HG03103 (cell line): ENCODE measurements at regions not wholly inside any gene's neighbourhood (a gene's known extent, or its start where the extent isn't known, plus 50 kb on each side); places are given as distances from the start of the nearest gene placed in this dataset.
"Not testable (repeated sequence)": the region's sequence is repeated elsewhere in the genome, so short reads cannot be mapped to it uniquely, and the experiment has no call there.

Experiments
- ATAC-seq: cut with Tn5 transposase; IDR thresholded peaks from one replicate; pipeline ENCODE4 v1.9.1; 2021; ENCODE audit warnings: low read depth; ENCODE audit not compliant: unreplicated experiment

DNA sequence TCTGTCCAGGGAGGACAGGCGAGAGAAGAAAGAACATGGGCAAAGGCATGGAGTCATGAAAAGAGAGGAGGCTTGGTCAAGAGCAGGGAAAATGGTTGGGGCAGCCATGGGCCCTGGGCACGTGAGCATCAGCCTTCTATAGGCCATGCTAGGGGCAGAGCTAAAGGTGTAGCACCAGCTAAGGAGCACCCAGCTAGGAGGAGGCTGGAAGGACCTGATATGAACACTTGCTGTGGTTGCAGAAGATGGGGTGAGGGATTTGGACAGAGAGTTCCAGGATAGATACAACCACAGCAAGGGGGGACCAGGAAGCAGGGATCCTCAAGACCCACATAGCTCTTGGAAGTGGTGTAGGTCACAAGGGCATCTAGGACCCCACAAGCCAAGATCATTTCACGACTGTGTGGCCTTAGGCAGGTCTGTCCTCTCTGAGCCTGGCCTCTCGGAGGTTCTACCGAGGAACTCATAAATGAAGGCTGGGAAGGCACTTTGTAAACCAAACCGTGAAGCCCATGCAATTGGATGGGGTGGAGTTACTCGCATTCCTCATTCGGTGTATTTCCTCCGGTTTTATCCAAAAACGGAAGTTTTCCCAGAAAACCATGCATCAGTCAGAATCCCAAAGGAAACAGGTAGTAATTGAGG is 74.0 kb upstream of the TOP1 start:
- ATAC-seq: no peak

DNA sequence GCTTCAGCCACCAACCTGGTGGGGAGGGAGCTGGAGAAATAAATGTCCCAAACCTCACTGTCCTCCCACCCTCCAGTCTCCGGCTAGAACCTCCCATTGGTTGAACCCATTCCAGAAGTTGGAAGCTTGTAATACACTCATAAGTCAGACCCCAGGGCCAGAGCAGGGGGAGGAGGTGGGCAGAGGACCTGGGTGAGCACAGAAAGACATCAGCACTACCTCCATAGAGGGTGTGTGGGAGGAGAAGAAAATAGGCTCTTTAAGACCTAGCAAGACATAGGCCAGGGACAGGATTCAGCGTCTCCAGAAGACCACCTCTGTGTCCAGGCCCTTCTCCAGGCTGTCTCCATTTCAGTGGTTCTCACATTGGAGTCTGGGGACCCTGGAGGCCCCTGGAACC is 73.3 kb upstream of the TOP1 start:
- ATAC-seq: no peak

DNA sequence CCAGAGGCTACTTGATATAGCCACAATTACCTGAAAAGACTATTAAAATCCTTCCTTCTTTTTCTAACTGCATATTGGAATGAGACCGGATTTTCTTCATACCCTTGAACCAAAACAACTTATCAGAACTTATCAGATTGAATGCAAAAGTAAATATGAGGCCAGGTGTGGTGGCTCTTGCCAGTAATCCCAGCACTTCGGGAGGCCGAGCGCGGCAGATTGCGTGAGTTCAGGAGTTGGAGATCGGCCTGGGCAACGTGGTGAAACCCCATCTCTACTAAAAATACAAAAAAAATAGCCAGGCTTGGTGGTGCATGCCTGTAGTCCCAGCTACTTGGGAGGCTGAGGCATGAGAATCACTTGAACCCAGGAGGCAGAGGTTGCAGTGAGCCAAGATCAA is 72.8 kb upstream of the TOP1 start:
- not testable (repeated sequence) for ATAC-seq

- ATAC-seq: no peak
Measured at GRCh38 chr20:40956542-40957264, 71.9 kb upstream of the TOP1 start.

- no peak for ATAC-seq
Measured at GRCh38 chr20:40957265-40957760, 71.3 kb upstream of the TOP1 start.

DNA sequence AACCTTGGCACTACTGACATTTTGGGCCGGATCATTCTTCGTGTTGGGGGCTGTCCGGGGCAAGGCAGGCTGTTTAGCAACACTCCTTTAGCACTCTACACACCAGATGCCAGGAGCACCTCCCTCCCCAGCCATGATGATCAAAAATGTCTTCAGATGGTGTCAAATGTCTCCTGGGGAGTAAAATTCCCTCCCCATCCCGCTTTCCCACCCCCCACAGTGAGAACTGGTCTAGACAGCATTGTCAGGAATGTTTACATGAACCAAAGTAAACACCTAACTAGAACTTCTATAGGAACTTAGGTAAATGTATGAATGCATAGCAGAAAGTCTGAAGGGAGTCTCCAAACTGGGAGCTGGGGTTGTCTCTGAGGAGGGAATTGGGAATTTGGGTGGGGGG is 70.0 kb upstream of the TOP1 start:
- no peak for ATAC-seq

GRCh38 chr20:40959325-40960092 is 69.1 kb upstream of the TOP1 start:
- no peak for ATAC-seq

DNA sequence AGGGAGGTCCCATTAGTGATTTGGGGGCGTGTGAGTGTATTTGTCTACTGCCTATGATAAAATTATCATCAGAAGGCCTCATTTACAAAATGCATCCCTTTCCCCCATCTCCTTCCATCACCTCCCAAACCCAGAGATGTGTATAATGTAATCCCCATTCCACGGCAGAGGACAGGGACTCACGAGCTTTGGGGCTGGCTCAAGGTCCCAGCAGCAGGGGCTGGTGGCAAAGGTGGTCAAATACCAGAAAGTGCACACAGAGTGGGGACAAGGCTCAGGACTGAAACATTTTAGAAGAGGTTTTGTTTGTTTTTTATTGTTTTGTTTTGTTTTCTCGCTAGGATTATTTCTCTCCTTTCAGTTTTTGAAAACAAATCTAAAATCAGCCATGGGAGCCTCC is 68.5 kb upstream of the TOP1 start:
- no peak for ATAC-seq

GRCh38 chr20:40960521-40960956 is 68.1 kb upstream of the TOP1 start:
- ATAC-seq: no peak

DNA sequence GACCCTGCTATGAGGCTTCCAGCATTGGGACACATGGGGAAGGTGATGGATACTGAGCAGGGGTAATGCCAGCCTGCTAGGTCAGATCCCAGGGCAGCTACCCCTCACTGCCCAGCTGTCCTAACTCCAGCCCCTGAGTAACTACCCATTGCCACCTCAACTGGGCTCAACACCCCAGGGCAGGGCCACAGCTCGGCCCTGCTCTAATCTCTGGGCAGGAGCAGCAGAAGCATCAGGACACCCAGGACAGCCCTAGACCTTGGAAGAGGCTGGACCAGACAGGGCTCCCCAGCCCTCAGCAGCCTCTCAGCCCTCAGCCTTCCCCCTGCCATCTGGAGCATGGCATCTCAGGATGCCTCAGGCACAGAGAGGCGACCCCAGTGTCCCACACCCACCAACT is 67.4 kb upstream of the TOP1 start:
- no peak for ATAC-seq

GRCh38 chr20:40961686-40962640 is 66.7 kb upstream of the TOP1 start:
- no peak for ATAC-seq

DNA sequence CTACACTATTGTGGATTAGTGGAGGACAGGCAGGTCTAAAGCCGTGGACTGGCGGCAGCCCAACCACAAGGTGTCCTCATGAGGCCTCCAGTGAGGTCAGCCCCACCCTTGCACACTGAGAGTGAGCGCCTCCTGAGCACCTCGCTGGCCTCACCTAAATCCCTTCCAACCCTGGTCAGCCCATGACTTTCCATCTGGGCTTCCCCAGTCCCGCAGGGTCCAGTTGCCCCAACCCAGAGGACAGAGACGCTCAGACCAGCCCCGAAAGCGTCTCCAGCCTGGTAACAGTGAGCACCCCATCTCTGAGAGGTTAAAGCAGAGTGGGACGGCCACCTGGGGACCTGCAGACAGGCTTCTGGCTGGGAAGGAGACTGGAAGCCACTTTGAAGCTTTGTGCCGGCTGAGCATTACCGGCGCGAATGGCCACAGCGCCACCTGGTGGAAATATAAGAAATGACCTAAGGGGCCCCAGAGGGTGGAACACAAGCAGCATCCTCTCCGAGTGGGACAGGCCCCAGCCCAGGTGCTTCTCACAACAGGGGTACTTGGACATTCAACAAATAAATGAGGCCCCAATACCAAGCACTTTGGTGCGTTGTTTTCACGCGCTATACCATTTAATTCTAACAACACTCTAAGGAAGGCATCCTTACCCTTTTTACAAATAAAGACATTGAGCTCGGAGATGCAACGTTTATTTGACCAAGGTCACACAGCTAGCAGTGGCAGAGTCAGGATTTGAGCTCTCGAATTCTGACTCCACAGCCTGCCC is 65.7 kb upstream of the TOP1 start:
- ATAC-seq: no peak

- ATAC-seq: no peak
Measured at GRCh38 chr20:40963505-40963845, 65.1 kb upstream of the TOP1 start.

DNA sequence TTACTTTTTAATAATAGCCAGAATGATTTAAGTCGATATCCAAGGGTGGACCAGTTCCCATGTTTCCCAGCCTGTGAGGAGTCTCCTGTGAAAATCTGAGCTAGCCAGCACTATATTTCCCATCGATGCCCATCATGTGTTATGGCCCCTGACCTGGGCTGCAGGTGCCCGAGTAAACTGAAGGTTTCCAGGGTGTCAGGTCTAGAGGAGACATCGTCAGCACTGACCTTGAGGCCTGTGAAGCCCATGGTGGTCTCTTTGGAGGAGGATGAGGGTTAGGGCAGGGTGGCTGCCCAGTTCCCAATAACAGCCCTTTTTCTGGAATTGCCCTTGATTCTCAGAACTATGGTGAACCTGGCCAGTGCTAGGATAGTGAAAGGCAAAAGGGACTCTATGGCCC is 63.0 kb upstream of the TOP1 start:
- ATAC-seq: no peak

GRCh38 chr20:40966103-40966502 is 62.5 kb upstream of the TOP1 start:
- ATAC-seq: peak; percentile 47

DNA sequence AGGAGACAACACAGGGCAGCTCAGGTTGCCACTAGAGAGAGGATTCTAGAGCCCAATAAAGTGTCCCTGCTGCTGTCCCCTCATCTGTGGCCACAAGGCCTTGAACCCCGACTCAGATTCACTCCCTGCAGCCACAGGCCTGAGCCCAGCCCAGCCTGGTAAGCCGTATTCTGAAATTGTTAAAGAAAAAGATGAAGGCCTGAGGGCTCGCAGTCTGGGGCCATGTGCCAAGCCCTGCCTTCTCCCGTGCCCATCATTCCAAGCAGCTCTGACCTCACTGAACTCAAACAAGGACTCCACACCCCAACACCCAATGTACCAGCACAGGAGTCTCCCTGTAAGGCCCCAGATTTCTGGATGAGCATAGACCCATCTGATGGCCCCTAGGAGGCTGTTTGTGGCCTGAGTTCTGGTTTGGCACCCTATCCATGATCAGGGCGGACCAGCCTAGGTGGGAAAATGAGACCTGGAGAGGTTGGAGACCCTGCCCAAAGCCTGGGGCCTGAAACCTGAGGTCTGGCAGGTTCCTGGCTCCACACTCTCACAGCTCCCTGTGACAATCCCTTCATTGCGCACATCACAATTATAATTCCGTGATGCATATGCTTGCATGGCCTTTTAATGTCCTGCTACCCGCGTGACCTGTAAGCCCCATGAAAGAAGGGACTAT is 62.0 kb upstream of the TOP1 start:
- no peak for ATAC-seq

DNA sequence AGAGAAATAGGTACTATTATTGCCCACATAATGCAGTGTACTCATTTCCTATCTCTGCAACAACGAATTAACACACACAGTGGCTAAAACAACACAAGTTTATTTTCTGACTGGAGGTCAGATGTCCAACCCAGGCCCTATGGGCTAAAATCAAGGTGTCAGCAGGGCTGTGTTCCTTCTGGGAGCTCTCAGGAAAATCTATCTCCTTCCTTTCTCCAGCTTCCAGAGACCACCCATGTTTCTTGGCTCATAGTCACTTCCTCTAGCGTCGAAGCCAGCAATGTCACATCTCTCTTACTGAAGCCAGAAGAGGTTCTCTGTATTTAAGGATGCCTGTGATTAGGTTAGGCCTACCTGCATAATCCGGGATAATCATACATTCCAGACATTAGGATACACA is 60.9 kb upstream of the TOP1 start:
- no peak for ATAC-seq

GRCh38 chr20:40968816-40969562 is 59.6 kb upstream of the TOP1 start:
- ATAC-seq: not testable (repeated sequence)
